Neutrophil (primary cell): ENCODE measurements at regions not wholly inside any gene's neighbourhood (a gene's known extent, or its start where the extent isn't known, plus 50 kb on each side); places are given as distances from the start of the nearest gene placed in this dataset.

Experiments
- H3K27ac ChIP-seq: fragments of 200-600 bp; sonication (generic); 2 replicates; pipeline ENCODE4 v1.5.1; 2016; ENCODE audit warnings: mild to moderate bottlenecking, moderate library complexity
- H3K27me3 ChIP-seq: fragments of 200-600 bp; sonication (generic); 2 replicates; pipeline ENCODE4 v1.6.0; 2016; ENCODE audit warnings: mild to moderate bottlenecking
- H3K36me3 ChIP-seq: fragments of 200-600 bp; sonication (generic); 2 replicates; pipeline ENCODE4 v1.5.1; 2017
- H3K4me1 ChIP-seq, 2 experiments: fragments of 200-600 bp in 1 of 2; sonication (generic) in 1 of 2; 1 replicate in 1 of 2; 2 replicates in 1 of 2; pipeline versions ENCODE4 v1.5.1 to v1.6.1; 2013 to 2016; ENCODE audit warnings: low read depth in 1 of 2, low read length in 1 of 2, mild to moderate bottlenecking in 1 of 2, moderate library complexity in 1 of 2; ENCODE audit not compliant: control insufficient read depth in 1 of 2, insufficient read depth in 1 of 2
- H3K4me3 ChIP-seq, 2 experiments: fragments of 200-600 bp in 1 of 2; sonication (generic) in 1 of 2; 1 replicate in 1 of 2; 2 replicates in 1 of 2; pipeline ENCODE4 v1.5.1; 2013 to 2016; ENCODE audit warnings: low read depth in 1 of 2, low read length in 1 of 2, mild to moderate bottlenecking in 1 of 2, moderate library complexity in 1 of 2
- H3K9me3 ChIP-seq: fragments of 200-600 bp; sonication (generic); 2 replicates; pipeline ENCODE4 v1.5.1; 2016
- TF ChIP-seq, protein P1 (sequence below): fragments of 200-600 bp; sonication (generic); IDR thresholded peaks from 2 replicates; pipeline ENCODE4 v1.5.1; 2016; ENCODE audit warnings: antibody characterized with exemption

- no peak overlapping the region for H3K4me3 ChIP-seq
- H3K27ac ChIP-seq = no peak overlapping the region
- H3K9me3 ChIP-seq = no peaks in the 10 kb centered on the region
- no peaks in the 10 kb centered on the region for H3K36me3 ChIP-seq
- TF ChIP-seq, protein P1, sequence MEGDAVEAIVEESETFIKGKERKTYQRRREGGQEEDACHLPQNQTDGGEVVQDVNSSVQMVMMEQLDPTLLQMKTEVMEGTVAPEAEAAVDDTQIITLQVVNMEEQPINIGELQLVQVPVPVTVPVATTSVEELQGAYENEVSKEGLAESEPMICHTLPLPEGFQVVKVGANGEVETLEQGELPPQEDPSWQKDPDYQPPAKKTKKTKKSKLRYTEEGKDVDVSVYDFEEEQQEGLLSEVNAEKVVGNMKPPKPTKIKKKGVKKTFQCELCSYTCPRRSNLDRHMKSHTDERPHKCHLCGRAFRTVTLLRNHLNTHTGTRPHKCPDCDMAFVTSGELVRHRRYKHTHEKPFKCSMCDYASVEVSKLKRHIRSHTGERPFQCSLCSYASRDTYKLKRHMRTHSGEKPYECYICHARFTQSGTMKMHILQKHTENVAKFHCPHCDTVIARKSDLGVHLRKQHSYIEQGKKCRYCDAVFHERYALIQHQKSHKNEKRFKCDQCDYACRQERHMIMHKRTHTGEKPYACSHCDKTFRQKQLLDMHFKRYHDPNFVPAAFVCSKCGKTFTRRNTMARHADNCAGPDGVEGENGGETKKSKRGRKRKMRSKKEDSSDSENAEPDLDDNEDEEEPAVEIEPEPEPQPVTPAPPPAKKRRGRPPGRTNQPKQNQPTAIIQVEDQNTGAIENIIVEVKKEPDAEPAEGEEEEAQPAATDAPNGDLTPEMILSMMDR = no peak
- peaks cover 4 to 13% of the 10 kb centered on the region in 2 experiments for H3K4me1 ChIP-seq
- H3K27me3 ChIP-seq = peaks cover 94% of the 10 kb centered on the region
Measured at GRCh38 chr19:30222992-30223865, 149.0 kb upstream of the ZNF536 start.

GRCh38 chr19:30223866-30224688 lies 148.1 kb upstream of the ZNF536 start:
- TF ChIP-seq, protein P1 = no peak
- H3K4me1 ChIP-seq = peaks cover 4 to 13% of the 10 kb centered on the region in 2 experiments
- H3K9me3 ChIP-seq = no peaks in the 10 kb centered on the region
- no peak overlapping the region for H3K27ac ChIP-seq
- H3K27me3 ChIP-seq = peaks cover 100% of the 10 kb centered on the region
- no peaks in the 10 kb centered on the region for H3K36me3 ChIP-seq
- no peak overlapping the region for H3K4me3 ChIP-seq

GRCh38 chr19:30224689-30225606 lies 147.2 kb upstream of the ZNF536 start:
- TF ChIP-seq, protein P1 = no peak
- peaks cover 4 to 13% of the 10 kb centered on the region in 2 experiments for H3K4me1 ChIP-seq
- no peaks in the 10 kb centered on the region for H3K36me3 ChIP-seq
- H3K4me3 ChIP-seq = no peak overlapping the region
- H3K27ac ChIP-seq = no peak overlapping the region
- H3K27me3 ChIP-seq = peaks cover 100% of the 10 kb centered on the region
- H3K9me3 ChIP-seq = no peaks in the 10 kb centered on the region

- Histone ChIP-seq H3K36me3 (no peaks in the 10 kb centered on the region), H3K4me1 (peaks cover 4 to 13% of the 10 kb centered on the region in 2 experiments), H3K4me3 (no peak overlapping the region), H3K27ac (no peak overlapping the region), H3K9me3 (no peaks in the 10 kb centered on the region), H3K27me3 (peaks cover 100% of the 10 kb centered on the region)
- TF ChIP-seq, protein P1 = no peak
Measured at GRCh38 chr19:30225676-30226463, 146.3 kb upstream of the ZNF536 start.
